ENCODE measurements at regions not wholly inside any gene's neighbourhood (a gene's known extent, or its start where the extent isn't known, plus 50 kb on each side); places are given as distances from the start of the nearest gene placed in this dataset.
A peak's percentile ranks its signal among the peaks of the same experiment; 100 is the strongest.

GRCh38 chr13:111566567-111566966, 246.1 kb downstream of the TEX29 start:
- WGBS, 5 donors: 82 to 95% (median 91%) methylated on average over 10 to 12 of the region's 12 CpGs
- no peak for DNase-seq
- intact Hi-C loops (cut with DNase I; ENCODE audit: low total_unique reads): no loop called here
- Histone ChIP-seq H3K9me3 (peaks cover 0 to 13% (median 12%) of the 10 kb centered on the region in 4 donors), H3K27me3 (peaks cover 0 to 27% (median 0%) of the 10 kb centered on the region in 3 donors), H3K4me3 (no peak overlapping the region), H3K27ac (no peak overlapping the region), H3K36me3 (no peaks in the 10 kb centered on the region), H3K4me1 (no peaks in the 10 kb centered on the region)
- no peak for TF ChIP-seq POLR2A (IDR thresholded peaks at IDR 0.05)

- Histone ChIP-seq H3K9me3 (peaks cover 0 to 13% (median 12%) of the 10 kb centered on the region in 4 donors), H3K4me1 (peaks cover under 1 to 6% (median 3%) of the 10 kb centered on the region in 4 donors), H3K27ac (no peak overlapping the region), H3K27me3 (peaks cover 0 to 26% (median 0%) of the 10 kb centered on the region in 3 donors), H3K4me3 (no peak overlapping the region), H3K36me3 (no peaks in the 10 kb centered on the region)
- no peak for DNase-seq
- intact Hi-C loops (cut with DNase I; ENCODE audit: low total_unique reads): no loop called here
- TF ChIP-seq CTCF (IDR thresholded peaks at IDR 0.05): no peak
- TF ChIP-seq POLR2AphosphoS5 (IDR thresholded peaks at IDR 0.05): no peak
- TF ChIP-seq POLR2A (IDR thresholded peaks at IDR 0.05): no peak
- TF ChIP-seq EP300 (IDR thresholded peaks at IDR 0.05): no peak
- 84 to 93% (median 90%) methylated on average over 16 of the region's 16 CpGs for WGBS, 5 donors
These were observed 247.2 kb downstream of the TEX29 start for GRCh38 chr13:111567637-111568036.

- intact Hi-C loops (cut with DNase I; ENCODE audit: low total_unique reads): no loop called here
- Histone ChIP-seq H3K9me3 (peaks cover 0 to 13% (median 12%) of the 10 kb centered on the region in 4 donors), H3K4me3 (no peak overlapping the region), H3K4me1 (peaks cover 7 to 10% (median 8%) of the 10 kb centered on the region in 4 donors), H3K36me3 (no peaks in the 10 kb centered on the region), H3K27me3 (peaks cover 0 to 22% (median 0%) of the 10 kb centered on the region in 3 donors), H3K27ac (no peak overlapping the region)
- WGBS, 5 donors: 69 to 76% (median 75%) methylated on average over 8 of the region's 8 CpGs
- DNase-seq: no peak
- no peak for TF ChIP-seq CTCF (IDR thresholded peaks at IDR 0.05)
- TF ChIP-seq POLR2AphosphoS5 (IDR thresholded peaks at IDR 0.05): no peak
- TF ChIP-seq POLR2A (IDR thresholded peaks at IDR 0.05): no peak
- TF ChIP-seq EP300 (IDR thresholded peaks at IDR 0.05): no peak
These were observed 247.8 kb downstream of the TEX29 start for GRCh38 chr13:111568290-111568689.

GRCh38 chr13:111570911-111571310, 250.5 kb downstream of the TEX29 start:
- Histone ChIP-seq H3K27me3 (peaks cover 0 to 5% (median 0%) of the 10 kb centered on the region in 3 donors), H3K9me3 (peaks cover 10 to 35% (median 29%) of the 10 kb centered on the region in 4 donors), H3K4me1 (peaks cover 7 to 14% (median 11%) of the 10 kb centered on the region in 4 donors), H3K27ac (no peak overlapping the region), H3K4me3 (no peak overlapping the region), H3K36me3 (no peaks in the 10 kb centered on the region)
- no peak for TF ChIP-seq EP300 (IDR thresholded peaks at IDR 0.05)
- WGBS, 5 donors: 73 to 96% (median 88%) methylated on average over 1 of the region's 1 CpG
- no peak for DNase-seq
- intact Hi-C loops (cut with DNase I; ENCODE audit: low total_unique reads): no loop called here

GRCh38 chr13:111572956-111573761, 252.7 kb downstream of the TEX29 start:
- Histone ChIP-seq H3K4me3 (no peak overlapping the region), H3K27ac (peak overlapping the region in 3 of 5 donors; percentile 32 to 67 (median 45)), H3K4me1 (peaks cover 7 to 14% (median 11%) of the 10 kb centered on the region in 4 donors), H3K36me3 (no peaks in the 10 kb centered on the region), H3K9me3 (peaks cover 10 to 35% (median 29%) of the 10 kb centered on the region in 4 donors), H3K27me3 (peaks cover 0 to 5% (median 0%) of the 10 kb centered on the region in 3 donors)
- WGBS, 5 donors: 21 to 48% (median 40%) methylated on average over 27 of the region's 27 CpGs
- TF ChIP-seq POLR2A (IDR thresholded peaks at IDR 0.05) (no peak), POLR2AphosphoS5 (IDR thresholded peaks at IDR 0.05) (peak in 2 of 3 donors; percentile 45 to 59)
- intact Hi-C loops (cut with DNase I; ENCODE audit: low total_unique reads): no loop called here
- peak; percentile 89 to 90 for DNase-seq

Data from stomach (tissue), 8 donors.